Mucosa of stomach (tissue), 1 donor: ENCODE measurements at regions not wholly inside any gene's neighbourhood (a gene's known extent, or its start where the extent isn't known, plus 50 kb on each side); places are given as distances from the start of the nearest gene placed in this dataset.

Experiments used
- H3K27me3 ChIP-seq: one replicate; pipeline ENCODE4 v1.7.0; 2013; ENCODE audit warnings: mild to moderate bottlenecking, low read length; ENCODE audit not compliant: control insufficient read depth, insufficient read depth
- H3K36me3 ChIP-seq: one replicate; pipeline ENCODE4 v1.7.0; 2013; ENCODE audit warnings: low read length; ENCODE audit not compliant: control insufficient read depth, insufficient read depth
- H3K4me1 ChIP-seq: one replicate; pipeline ENCODE4 v1.7.0; 2013; ENCODE audit warnings: mild to moderate bottlenecking, low read length; ENCODE audit not compliant: control insufficient read depth, insufficient read depth
- H3K4me3 ChIP-seq: one replicate; pipeline ENCODE4 v1.7.0; 2013; ENCODE audit warnings: low read length
- H3K9ac ChIP-seq: one replicate; pipeline ENCODE4 v1.7.0; 2013; ENCODE audit warnings: mild to moderate bottlenecking, low read length, moderate library complexity
- H3K9me3 ChIP-seq: one replicate; pipeline ENCODE4 v1.7.0; 2013; ENCODE audit warnings: mild to moderate bottlenecking, low read length, moderate library complexity; ENCODE audit not compliant: control insufficient read depth
- donor health status: Pancreatic carcinoma.

DNA sequence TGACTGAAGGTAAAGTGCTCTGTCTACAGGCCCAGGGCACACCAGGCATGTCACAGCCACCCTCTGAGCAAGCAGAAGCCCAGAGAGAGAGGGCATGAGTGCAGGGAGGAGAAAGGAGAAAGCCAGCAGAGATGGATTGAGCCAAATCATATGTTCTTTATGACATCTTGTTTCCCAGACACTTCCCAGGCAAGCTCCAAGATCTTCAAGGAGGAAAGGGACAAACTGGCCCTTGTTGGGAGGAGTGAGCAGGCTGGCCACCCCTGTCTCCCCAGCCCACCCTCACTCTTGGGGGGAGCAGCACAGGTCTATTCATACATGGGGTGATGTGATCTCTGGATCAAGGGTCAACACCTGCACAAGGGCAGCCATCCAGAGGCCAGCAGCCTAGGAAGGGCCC lies 298.8 kb downstream of the UQCRFS1 start:
- H3K27me3 ChIP-seq: no peaks in the 10 kb centered on the region
- H3K9ac ChIP-seq: no peak overlapping the region
- no peak overlapping the region for H3K4me3 ChIP-seq
- no peaks in the 10 kb centered on the region for H3K4me1 ChIP-seq
- H3K9me3 ChIP-seq: no peaks in the 10 kb centered on the region
- H3K36me3 ChIP-seq: no peaks in the 10 kb centered on the region

DNA sequence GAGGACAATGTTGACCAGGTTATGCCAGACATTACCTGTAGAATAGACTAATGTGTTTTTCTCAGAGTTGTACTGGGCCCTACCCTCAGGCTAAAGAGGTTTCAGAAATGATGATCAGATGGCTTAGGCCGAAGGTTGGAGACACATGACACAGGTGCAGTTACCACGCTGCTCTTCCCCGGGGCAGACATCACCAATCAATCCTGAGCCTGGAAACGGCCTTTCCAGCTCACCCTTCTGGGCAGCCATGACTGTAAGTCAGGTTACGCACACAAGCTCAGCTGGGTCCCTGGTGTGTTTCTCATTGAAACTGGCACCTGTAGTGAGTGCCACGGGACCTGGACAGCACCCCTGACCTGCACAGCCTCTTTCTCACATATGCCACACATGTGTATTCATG lies 299.3 kb downstream of the UQCRFS1 start:
- no peaks in the 10 kb centered on the region for H3K27me3 ChIP-seq
- H3K9ac ChIP-seq: no peak overlapping the region
- no peaks in the 10 kb centered on the region for H3K4me1 ChIP-seq
- no peak overlapping the region for H3K4me3 ChIP-seq
- H3K9me3 ChIP-seq: no peaks in the 10 kb centered on the region
- no peaks in the 10 kb centered on the region for H3K36me3 ChIP-seq

- Histone ChIP-seq H3K9ac (no peak overlapping the region), H3K27me3 (no peaks in the 10 kb centered on the region)
Observed at GRCh38 chr19:28908941-28909340, 304.0 kb downstream of the UQCRFS1 start.

DNA sequence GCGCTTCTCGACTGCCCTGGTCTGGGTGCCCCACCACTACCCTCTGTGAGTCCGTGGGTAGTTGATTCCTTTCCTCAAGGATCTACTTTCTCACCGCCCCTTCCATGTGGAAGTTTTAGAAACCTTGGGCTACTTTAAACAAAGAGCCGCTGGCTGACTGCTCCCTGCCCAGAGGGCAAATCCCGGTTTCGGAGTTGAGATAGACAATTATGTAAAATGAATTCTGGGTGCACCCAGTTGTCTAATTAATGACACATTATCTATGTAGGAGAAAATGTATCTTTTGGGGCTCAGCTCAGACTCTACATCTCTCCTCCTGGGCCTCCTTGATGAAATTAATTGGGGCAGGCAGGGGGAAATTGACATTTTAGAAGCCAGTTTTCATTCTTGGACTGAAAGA lies 305.4 kb downstream of the UQCRFS1 start:
- Histone ChIP-seq H3K4me1 (no peaks in the 10 kb centered on the region), H3K9ac (no peak overlapping the region), H3K9me3 (no peaks in the 10 kb centered on the region), H3K4me3 (no peak overlapping the region), H3K36me3 (no peaks in the 10 kb centered on the region), H3K27me3 (no peaks in the 10 kb centered on the region)

More at GRCh38 chr19:28908941-28909340, 304.0 kb downstream of the UQCRFS1 start:
- Histone ChIP-seq H3K9me3 (no peaks in the 10 kb centered on the region), H3K4me3 (no peak overlapping the region), H3K4me1 (no peaks in the 10 kb centered on the region), H3K36me3 (no peaks in the 10 kb centered on the region)

- no peaks in the 10 kb centered on the region for H3K4me1 ChIP-seq
- H3K4me3 ChIP-seq: no peak overlapping the region
- no peak overlapping the region for H3K9ac ChIP-seq
- H3K36me3 ChIP-seq: no peaks in the 10 kb centered on the region
- H3K9me3 ChIP-seq: no peaks in the 10 kb centered on the region
- H3K27me3 ChIP-seq: no peaks in the 10 kb centered on the region
Observed at GRCh38 chr19:28905996-28906395, 307.0 kb downstream of the UQCRFS1 start.

DNA sequence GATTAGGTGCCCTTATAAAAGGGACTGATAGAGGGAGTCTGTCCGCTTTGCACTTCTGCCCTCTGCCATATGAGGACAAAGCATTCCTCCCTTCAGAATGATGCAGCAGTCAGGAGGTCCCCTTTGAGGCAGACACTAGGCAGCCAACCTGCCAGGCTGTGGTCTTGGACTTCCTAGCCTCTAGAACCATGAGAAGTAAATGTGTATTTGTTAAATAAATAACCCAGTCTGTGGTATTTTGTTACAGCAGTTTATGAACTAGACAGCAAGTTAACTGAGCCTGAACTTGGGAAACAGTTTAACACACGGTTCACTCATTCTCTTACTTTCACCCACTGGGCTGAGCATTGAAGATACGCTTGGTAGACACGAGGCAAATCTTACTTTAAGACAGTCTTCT lies 313.2 kb downstream of the UQCRFS1 start:
- H3K36me3 ChIP-seq: no peaks in the 10 kb centered on the region
- no peaks in the 10 kb centered on the region for H3K27me3 ChIP-seq
- H3K9me3 ChIP-seq: no peaks in the 10 kb centered on the region
- no peaks in the 10 kb centered on the region for H3K4me1 ChIP-seq
- no peak overlapping the region for H3K9ac ChIP-seq
- H3K4me3 ChIP-seq: no peak overlapping the region

GRCh38 chr19:28898249-28898648 lies 314.7 kb downstream of the UQCRFS1 start:
- Histone ChIP-seq H3K4me3 (no peak overlapping the region), H3K9me3 (no peaks in the 10 kb centered on the region), H3K36me3 (no peaks in the 10 kb centered on the region), H3K27me3 (no peaks in the 10 kb centered on the region), H3K9ac (no peak overlapping the region), H3K4me1 (no peaks in the 10 kb centered on the region)

GRCh38 chr19:28889941-28890670 lies 322.8 kb downstream of the UQCRFS1 start:
- Histone ChIP-seq H3K4me3 (no peak overlapping the region), H3K9ac (no peak overlapping the region), H3K36me3 (no peaks in the 10 kb centered on the region), H3K9me3 (no peaks in the 10 kb centered on the region), H3K4me1 (no peaks in the 10 kb centered on the region), H3K27me3 (no peaks in the 10 kb centered on the region)

DNA sequence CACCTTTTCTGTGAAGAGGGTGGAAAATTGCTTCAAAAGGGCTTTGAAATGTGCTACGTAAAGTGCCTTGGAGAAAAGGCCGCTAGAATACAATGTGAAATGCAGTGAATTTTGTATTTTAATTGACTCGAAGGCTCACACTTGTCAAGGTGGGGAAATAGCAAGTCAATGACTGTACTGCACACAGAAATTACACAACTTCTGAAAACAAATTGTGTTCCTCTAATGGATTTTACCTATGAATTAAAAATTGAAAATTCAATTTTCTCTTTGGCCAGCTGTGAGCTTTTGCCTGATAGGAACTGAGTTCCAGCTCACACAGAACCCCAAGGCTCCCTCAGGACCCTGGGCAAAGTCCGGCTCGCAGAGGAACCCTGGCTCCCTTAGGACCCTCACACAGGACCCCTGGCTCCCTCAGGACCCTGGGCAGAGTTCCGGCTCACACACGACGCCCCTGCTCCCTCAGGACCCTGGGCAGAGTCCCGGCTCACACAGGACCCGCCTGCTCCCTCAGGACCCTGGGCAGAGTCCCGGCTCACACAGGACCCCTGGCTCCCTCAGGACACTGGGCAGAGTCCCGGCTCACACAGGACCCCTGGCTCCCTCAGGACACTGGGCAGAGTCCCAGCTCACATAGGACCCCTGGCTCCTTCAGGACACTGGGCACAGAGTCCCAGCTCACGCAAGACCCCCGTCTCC lies 324.9 kb downstream of the UQCRFS1 start:
- Histone ChIP-seq H3K9me3 (no peaks in the 10 kb centered on the region), H3K4me1 (no peaks in the 10 kb centered on the region), H3K36me3 (no peaks in the 10 kb centered on the region), H3K9ac (no peak overlapping the region), H3K4me3 (no peak overlapping the region), H3K27me3 (no peaks in the 10 kb centered on the region)

- Histone ChIP-seq H3K9me3 (no peaks in the 10 kb centered on the region), H3K4me1 (no peaks in the 10 kb centered on the region), H3K27me3 (no peaks in the 10 kb centered on the region), H3K4me3 (no peak overlapping the region), H3K9ac (no peak overlapping the region), H3K36me3 (no peaks in the 10 kb centered on the region)
Observed at GRCh38 chr19:28886708-28887107, 326.2 kb downstream of the UQCRFS1 start.

DNA sequence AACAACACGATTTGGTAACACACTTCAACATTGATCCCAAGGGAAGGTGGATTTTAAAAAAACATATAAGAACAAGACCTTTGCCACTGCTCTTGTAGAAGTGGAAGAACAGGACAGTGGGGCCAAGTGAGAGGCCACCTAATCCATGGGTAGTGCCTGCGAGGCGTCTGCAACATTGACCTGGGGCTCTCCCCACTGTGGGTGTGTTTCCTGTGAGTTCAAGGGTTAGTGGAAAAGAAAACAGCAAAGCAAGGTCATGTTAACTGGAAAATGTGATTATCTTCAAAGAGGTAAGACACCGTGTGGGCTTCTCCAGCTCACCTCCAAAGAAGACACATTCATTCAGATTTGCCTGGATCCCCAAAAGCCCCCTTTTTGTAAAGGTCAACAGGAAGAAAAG lies 327.0 kb downstream of the UQCRFS1 start:
- Histone ChIP-seq H3K9me3 (no peaks in the 10 kb centered on the region), H3K4me1 (no peaks in the 10 kb centered on the region), H3K4me3 (no peak overlapping the region), H3K36me3 (no peaks in the 10 kb centered on the region), H3K27me3 (no peaks in the 10 kb centered on the region), H3K9ac (no peak overlapping the region)

GRCh38 chr19:28884786-28885476 lies 328.0 kb downstream of the UQCRFS1 start:
- H3K4me3 ChIP-seq: no peak overlapping the region
- H3K9me3 ChIP-seq: no peaks in the 10 kb centered on the region
- H3K27me3 ChIP-seq: no peaks in the 10 kb centered on the region

More at GRCh38 chr19:28884786-28885476, 328.0 kb downstream of the UQCRFS1 start:
- Histone ChIP-seq H3K4me1 (no peaks in the 10 kb centered on the region), H3K9ac (no peak overlapping the region), H3K36me3 (no peaks in the 10 kb centered on the region)
